NCI-H345 (cell line): ENCODE measurements at regions not wholly inside any gene's neighbourhood (a gene's known extent, or its start where the extent isn't known, plus 50 kb on each side); places are given as distances from the start of the nearest gene placed in this dataset.

ENCODE experiments used
- DNase-seq: peaks from one replicate; lab custom pipeline; 2025; lab: John Stamatoyannopoulos, UW

DNA sequence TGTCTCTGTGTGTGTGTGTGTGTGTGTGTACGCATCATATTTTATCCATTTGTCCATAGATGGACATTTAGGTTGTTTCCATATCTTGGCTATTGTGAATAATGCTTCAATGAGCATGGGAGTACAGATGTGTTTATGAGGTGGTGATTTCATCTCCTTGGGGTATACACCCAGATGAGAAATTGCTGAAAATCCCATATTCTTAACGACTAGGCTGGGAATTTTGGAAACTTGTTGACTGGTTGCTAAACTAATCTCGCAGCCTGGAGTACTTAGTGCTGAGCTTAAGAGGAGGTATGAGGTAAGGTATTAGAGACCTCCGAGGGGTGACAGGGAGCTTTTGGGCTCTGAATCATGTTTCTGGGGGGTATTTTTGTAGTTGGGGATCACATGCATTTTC, 66.0 kb upstream of the SPRED2 start:
- DNase-seq, result no peak

DNA sequence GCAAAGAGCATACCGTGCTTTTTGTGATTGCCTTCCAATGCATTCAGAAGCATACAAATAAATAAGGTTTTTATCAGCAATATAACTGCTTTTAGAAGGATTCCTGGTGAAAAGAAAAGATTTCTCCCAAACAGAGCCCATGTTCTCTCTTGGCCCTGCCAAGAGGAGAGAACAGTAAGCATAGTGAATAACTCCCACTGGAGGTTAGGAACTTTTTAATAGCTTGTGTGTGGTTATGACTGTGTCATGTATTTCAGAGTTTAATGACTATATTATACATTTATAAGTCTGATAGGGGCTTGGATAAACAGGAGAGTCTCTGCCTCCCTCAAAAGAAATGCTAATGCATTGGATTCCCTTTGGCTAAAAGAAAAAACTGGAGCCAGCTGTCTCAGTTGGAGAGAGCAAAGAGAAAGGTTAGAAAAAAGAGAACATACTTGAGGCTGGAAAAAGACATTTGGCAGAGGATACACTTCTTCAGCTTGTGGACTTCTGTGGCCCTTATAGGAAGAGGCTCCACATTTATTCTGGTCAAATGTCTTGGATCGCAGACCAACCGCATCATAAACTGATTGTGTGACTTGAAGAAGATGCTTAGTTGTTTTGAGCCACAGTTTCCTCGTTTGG, 63.0 kb upstream of the SPRED2 start:
- DNase-seq, result no peak

DNA sequence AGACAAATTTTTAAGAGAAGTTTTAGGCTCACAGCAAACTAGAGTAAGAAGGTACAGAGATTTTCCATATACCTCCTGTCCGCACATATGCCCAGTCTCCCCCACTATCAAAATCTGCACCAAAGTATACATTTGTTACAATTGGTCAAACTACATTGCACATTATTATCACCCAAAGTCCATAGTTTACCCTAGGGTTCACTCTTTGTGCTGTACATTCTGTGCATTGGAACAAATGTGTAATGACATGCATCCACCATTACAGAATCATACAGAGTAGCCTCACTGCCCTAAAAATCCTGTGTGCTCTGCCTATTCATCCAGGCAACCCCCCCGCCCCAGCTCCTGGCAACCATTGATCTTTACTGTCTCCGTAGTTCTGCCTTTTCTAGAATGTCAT, 61.7 kb upstream of the SPRED2 start:
- no peak for DNase-seq

DNA sequence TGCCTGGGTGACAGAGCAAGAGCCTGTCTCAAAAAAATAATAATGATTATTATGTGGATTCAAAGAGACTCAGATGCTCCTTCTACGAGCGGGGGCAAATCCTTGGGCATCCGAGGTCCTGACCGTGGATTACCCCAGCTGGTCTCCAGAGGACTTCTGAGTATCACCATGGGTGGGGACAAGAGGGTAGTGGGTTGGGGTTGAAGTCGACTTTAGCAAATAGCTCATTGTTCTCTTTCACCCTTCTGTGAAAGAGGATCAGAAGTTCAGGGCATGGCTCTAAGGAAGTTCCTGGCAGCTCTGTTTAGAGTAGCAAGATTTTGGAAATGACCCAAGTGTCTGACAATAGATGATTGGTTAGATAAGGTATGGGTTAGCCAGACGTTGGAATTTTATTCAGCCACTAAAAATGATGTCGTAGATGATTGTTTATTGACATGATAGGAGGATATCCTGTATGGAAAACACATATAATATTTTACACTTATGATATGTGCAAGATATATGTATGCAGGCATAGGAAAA, 59.0 kb upstream of the SPRED2 start:
- DNase-seq, result peak; percentile 5

DNA sequence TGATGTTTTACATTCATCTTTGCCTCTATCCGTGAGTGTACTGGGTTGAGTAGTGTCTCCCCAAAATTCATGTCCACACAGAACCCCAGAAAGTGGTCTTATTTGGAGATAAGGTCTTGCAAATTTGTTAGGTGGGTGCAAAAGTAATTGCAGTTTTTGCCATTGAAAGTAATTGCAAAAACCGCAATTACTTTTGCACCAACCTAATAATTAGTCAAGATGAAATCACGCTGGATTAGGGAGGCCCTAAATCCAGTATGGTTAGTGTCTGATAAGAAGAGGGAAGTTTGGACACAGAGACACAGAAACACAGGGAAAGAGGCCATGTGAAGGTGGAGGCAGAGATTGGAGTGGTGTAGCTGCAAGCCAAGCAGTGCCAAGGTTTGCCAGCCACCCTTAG, 57.8 kb upstream of the SPRED2 start:
- DNase-seq, result no peak

DNA sequence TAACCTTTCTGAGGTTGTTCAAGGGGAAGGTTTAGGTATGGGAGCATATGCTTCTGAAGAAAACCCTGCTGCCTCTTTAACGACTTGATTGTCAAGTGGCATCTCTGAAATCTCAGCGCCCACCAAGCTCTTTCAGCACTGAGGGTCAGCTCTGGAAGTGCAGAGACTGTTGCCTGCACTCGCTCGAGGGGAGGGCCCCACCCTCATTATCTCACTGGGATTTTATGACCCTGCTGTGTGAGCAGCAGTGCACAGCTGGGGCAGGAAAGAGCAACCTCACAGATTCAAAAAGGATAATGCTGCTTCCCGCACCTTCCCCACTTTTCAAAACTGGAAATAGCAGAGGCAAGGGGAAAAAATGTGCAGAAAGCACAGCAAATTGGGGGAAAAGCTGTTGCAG, 56.9 kb upstream of the SPRED2 start:
- DNase-seq, result no peak

DNA sequence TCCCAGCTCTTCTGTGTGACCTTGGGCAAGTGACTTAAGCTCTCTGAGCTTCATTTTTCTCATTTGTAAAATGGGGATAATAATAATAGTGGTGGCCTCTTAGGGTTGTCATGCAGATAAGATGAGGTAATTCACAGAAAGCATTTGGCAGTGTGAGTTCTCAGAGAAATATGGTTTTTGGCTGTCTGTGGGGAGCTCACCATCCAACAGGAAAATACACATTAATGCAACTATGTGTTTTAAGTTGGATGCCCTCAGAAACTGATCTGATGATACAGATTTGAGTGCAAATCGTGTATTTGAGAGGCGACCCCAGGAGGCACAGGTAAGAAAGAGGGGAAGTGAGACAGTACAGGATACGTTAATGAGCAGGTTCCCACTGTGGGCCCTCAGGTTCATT, 56.1 kb upstream of the SPRED2 start:
- no peak for DNase-seq

DNA sequence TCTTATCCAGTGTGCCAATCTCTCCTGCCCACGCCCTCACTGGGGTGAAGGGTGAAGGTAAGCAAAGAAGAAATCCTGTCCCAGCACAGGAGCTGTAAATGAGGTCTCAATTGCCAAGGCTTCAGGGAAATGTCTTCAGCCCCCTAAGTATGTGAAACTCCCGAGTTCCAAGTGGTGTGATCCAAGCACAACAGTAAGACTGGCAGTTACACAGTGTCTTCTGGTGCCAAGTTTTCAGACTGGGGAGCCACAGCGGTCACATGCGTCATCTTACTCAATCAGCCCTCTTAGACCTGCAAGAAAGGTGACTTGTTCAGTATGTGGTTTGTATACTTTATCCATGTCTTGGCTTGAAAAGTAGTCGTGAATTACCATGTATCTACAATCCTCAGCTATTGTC, 55.0 kb upstream of the SPRED2 start:
- no peak for DNase-seq

DNA sequence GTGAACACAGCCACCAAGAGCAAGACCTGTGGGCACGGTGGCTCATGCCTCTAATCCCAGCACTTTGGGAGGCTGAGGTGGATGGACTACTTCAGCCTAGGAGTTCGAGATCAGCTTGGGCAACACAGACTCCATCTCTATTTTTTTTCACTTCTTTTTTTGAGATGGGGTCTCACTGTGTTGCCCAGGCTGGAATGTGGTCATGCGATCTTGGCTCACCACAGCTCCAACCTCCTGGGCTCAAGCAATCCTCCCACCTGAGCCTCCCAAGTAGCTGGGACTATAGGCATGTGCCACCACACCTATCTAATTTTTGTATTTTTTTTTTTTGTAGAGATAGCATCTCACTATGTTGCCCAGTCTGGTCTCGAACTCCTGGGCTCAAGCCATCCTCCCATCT, 54.4 kb upstream of the SPRED2 start:
- no peak for DNase-seq

DNA sequence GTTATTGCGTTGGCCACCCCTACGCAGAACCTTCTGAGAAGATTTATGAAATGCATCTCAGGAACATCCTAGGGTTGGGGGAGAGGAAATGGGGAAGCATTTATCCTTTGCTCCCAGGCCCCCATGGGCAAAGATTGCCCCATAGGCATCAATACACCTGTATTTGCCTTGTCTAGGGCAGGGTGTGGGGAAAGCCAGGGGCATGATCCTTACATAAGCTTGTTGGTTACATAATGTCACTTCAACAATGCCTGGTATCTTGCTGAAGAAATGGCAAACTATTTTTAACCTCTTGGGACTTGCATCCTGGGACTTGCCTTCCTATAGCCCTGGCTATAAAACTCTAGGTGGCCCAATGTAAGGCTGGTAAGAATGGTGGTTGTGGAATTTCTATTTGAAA, 53.9 kb upstream of the SPRED2 start:
- DNase-seq, result no peak

DNA sequence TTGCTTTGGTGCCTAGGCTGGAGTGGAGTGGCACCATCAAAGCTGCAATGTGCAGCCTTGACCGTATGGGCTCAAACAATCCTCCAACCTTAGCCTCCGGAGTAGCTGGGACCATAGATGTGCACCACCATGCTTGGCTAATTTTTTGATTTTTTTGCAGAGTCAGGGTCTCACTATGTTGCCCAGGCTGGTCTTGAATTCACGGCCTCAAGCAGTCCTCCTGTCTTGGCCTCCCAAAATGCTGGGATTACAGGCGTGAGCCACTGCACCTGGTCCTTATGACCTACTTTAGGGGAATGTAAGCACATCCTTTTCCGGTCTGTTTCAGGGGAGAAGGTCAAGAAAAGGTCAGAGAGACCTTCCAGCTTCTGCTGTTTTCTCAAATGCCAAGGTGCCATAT, 53.4 kb upstream of the SPRED2 start:
- no peak for DNase-seq

DNA sequence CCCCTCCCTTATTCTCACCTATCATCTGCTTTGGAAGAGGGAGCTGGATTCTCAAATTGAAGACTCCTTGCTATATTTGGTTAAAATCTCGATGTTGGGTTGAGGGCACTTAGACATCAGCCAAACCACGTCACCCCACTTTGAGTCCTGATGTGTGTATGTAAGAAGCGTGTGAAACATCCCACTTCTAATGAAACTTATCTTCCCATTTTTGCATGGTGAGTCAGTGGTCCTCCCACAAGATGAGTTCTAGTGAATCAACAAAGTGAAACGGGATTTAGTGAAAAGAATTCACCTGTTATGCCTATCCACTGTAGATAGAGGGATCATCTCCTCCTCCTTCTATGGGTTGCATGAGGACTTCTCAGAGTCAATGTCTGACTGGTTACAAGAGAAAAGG, 51.4 kb upstream of the SPRED2 start:
- no peak for DNase-seq

DNA sequence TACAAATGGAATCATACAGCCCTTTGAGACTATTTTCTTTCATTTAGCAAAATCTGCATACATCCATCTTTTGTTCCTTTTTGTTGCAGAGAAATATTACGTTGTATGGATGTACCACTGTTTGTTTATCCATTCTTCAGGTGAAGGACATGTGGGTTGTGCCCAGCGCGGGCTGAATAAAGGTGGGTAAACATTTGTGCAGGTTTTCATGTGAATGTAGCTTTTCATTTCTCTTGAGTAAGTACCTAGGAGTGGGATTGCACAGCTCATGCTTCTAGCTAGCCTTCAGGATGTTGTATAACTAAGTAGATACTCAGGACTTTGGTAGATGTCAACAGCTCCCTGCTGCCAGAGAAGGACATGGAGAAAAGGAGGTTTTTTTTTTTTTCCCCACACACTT, 50.6 kb upstream of the SPRED2 start:
- DNase-seq, result peak; percentile 72
